Panc1 (cell line): ENCODE measurements at regions not wholly inside any gene's neighbourhood (a gene's known extent, or its start where the extent isn't known, plus 50 kb on each side); places are given as distances from the start of the nearest gene placed in this dataset.
"Not testable (repeated sequence)": the region's sequence is repeated elsewhere in the genome, so short reads cannot be mapped to it uniquely, and the experiment has no call there.

Experiments
- ATAC-seq: fragments of 200-7000 bp; cut with Tn5 transposase; 2 replicates; pipeline ENCODE4 v1.9.1; 2020; ENCODE audit warnings: mild to moderate bottlenecking, moderate library complexity
- BruUV-seq: library from RNA; stranded (reverse); fragments of 400-500 nt; replicated peaks from 2 replicates; lab custom pipeline; 2021; lab: Mats Ljungman, UMichigan
- CTCF ChIA-PET: fragments of 300-600 bp; sonication (Branson Sonifier 250); formaldehyde crosslinking; loops from one replicate; lab custom pipeline; 2022; ENCODE audit warnings: antibody characterized with exemption; lab: Charles Lee
- POLR2A ChIA-PET: fragments of 300-600 bp; sonication (Branson Sonifier 250); formaldehyde crosslinking; loops from one replicate; lab custom pipeline; 2022; ENCODE audit warnings: antibody characterized with exemption; lab: Charles Lee
- DNase-seq: peaks from one replicate; pipeline ENCODE4 v3.0.0-alpha.2; 2010; ENCODE audit warnings: low read depth, low spot score
- H3K27ac ChIP-seq: 2 replicates; pipeline ENCODE4 v1.5.1; 2011; ENCODE audit warnings: mild to moderate bottlenecking, low read length, inconsistent platforms
- H3K27me3 ChIP-seq: fragments of 200-500 bp; sonication (Bioruptor generic); 2 replicates; pipeline ENCODE4 v1.6.0; 2014; ENCODE audit warnings: low read length, inconsistent platforms; ENCODE audit not compliant: control insufficient read depth, insufficient read depth
- H3K36me3 ChIP-seq: fragments of 200-500 bp; sonication (Bioruptor generic); 2 replicates; pipeline ENCODE4 v1.5.1; 2014; ENCODE audit warnings: inconsistent platforms, mild to moderate bottlenecking, low read length, moderate library complexity; ENCODE audit not compliant: control insufficient read depth, insufficient read depth
- H3K4me1 ChIP-seq: 2 replicates; pipeline ENCODE4 v1.5.1; 2011; ENCODE audit warnings: inconsistent platforms, mild to moderate bottlenecking, low read length, moderate library complexity; ENCODE audit not compliant: control insufficient read depth, insufficient read depth
- H3K4me3 ChIP-seq, 2 experiments: 2 replicates each; pipeline ENCODE4 v1.5.1; 2011 to 2012; ENCODE audit warnings: low read depth in 2 of 2, low read length in 2 of 2, mild to moderate bottlenecking in 2 of 2, inconsistent platforms in 1 of 2, moderate library complexity in 1 of 2
- H3K9me3 ChIP-seq: fragments of 200-500 bp; sonication (Bioruptor generic); 2 replicates; pipeline ENCODE4 v1.5.1; 2014; ENCODE audit warnings: low read depth, mild to moderate bottlenecking, inconsistent platforms, low read length, moderate library complexity; ENCODE audit not compliant: control insufficient read depth, insufficient read depth
- in situ Hi-C: cut with HindIII; loops from 2 replicates; pipeline ENCODE4 v1.10.0; 2016; ENCODE audit warnings: low sequenced_read_pairs, low pct_unique_long_range_greater_than_20kb
- intact Hi-C: fragments of 100-400 bp; cut with micrococcal nuclease; formaldehyde crosslinking; loops from one replicate; pipeline ENCODE4 v1.10.0; 2022; ENCODE audit not compliant: unreplicated experiment

GRCh38 chr4:4050781-4051180, 175.9 kb downstream of the OTOP1 start:
- POLR2A ChIA-PET, in situ Hi-C loops, H3K36me3 ChIP-seq, H3K9me3 ChIP-seq, H3K27ac ChIP-seq, H3K4me1 ChIP-seq, H3K4me3 ChIP-seq, H3K27me3 ChIP-seq, ATAC-seq, BruUV-seq, intact Hi-C loops, CTCF ChIA-PET, DNase-seq: not testable (repeated sequence)

GRCh38 chr4:4052933-4053332, 173.8 kb downstream of the OTOP1 start:
- H3K4me3 ChIP-seq, H3K27ac ChIP-seq, H3K9me3 ChIP-seq, H3K27me3 ChIP-seq, DNase-seq, H3K4me1 ChIP-seq, BruUV-seq, intact Hi-C loops, ATAC-seq, in situ Hi-C loops, CTCF ChIA-PET, H3K36me3 ChIP-seq: not testable (repeated sequence)
- POLR2A ChIA-PET: interaction anchor here (0.7 kb wide), 1 partner anchor 176 kb away, joined by 3 read pairs; no protein-coding TSS in a partner anchor

DNA sequence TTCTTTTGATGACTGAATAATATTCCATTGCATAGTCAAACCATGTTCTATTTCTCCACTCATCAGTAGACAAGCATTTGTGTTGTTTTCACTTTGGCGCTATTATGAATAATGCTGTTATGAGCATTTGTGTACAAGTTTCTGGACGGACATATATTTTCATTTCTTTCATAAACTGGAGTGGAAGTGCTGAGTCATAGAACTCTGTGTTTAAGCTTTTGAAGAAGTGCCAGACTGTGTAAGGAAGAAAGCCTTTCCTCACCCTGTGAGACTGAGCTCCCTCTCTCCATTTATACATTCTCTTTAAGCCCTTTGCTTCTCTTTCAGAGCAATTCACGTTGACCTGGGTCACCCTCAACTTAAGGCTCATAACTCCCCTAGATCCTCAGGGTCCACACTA, 169.5 kb downstream of the OTOP1 start:
- POLR2A ChIA-PET, ATAC-seq, H3K27me3 ChIP-seq, H3K4me1 ChIP-seq, in situ Hi-C loops, intact Hi-C loops, H3K9me3 ChIP-seq, DNase-seq, CTCF ChIA-PET, H3K36me3 ChIP-seq, H3K4me3 ChIP-seq, BruUV-seq, H3K27ac ChIP-seq: not testable (repeated sequence)

GRCh38 chr4:4084171-4084570, 142.6 kb downstream of the OTOP1 start:
- in situ Hi-C loops, BruUV-seq: not testable (repeated sequence)

GRCh38 chr4:4089716-4090419, 136.9 kb downstream of the OTOP1 start:
- BruUV-seq, ATAC-seq, H3K36me3 ChIP-seq, H3K9me3 ChIP-seq, H3K4me3 ChIP-seq, H3K27me3 ChIP-seq, in situ Hi-C loops, POLR2A ChIA-PET, CTCF ChIA-PET, intact Hi-C loops, H3K27ac ChIP-seq, DNase-seq, H3K4me1 ChIP-seq: not testable (repeated sequence)

More at GRCh38 chr4:4084171-4084570, 142.6 kb downstream of the OTOP1 start:
- ATAC-seq, CTCF ChIA-PET, POLR2A ChIA-PET, H3K9me3 ChIP-seq, DNase-seq, H3K27ac ChIP-seq, H3K4me3 ChIP-seq, H3K36me3 ChIP-seq, H3K27me3 ChIP-seq, intact Hi-C loops, H3K4me1 ChIP-seq: not testable (repeated sequence)
